SIG-M5 treated with dmso at 0.1 percent for 504 hours (cell line): ENCODE measurements at regions not wholly inside any gene's neighbourhood (a gene's known extent, or its start where the extent isn't known, plus 50 kb on each side); places are given as distances from the start of the nearest gene placed in this dataset.
A peak's percentile ranks its signal among the peaks of the same experiment; 100 is the strongest.
"Not testable (repeated sequence)": the region's sequence is repeated elsewhere in the genome, so short reads cannot be mapped to it uniquely, and the experiment has no call there.

ENCODE experiments used
- DNase-seq: peaks from one replicate; lab custom pipeline; 2025; ENCODE audit not compliant: unreplicated experiment; lab: John Stamatoyannopoulos, UW

GRCh38 chr1:181949500-181949899 is 112.0 kb downstream of the ZNF648 start:
- no peak for DNase-seq

- no peak for DNase-seq
These were observed 113.1 kb downstream of the ZNF648 start for GRCh38 chr1:181948372-181948771.

GRCh38 chr1:181947441-181947840 is 114.1 kb downstream of the ZNF648 start:
- peak; percentile 41 for DNase-seq

DNA sequence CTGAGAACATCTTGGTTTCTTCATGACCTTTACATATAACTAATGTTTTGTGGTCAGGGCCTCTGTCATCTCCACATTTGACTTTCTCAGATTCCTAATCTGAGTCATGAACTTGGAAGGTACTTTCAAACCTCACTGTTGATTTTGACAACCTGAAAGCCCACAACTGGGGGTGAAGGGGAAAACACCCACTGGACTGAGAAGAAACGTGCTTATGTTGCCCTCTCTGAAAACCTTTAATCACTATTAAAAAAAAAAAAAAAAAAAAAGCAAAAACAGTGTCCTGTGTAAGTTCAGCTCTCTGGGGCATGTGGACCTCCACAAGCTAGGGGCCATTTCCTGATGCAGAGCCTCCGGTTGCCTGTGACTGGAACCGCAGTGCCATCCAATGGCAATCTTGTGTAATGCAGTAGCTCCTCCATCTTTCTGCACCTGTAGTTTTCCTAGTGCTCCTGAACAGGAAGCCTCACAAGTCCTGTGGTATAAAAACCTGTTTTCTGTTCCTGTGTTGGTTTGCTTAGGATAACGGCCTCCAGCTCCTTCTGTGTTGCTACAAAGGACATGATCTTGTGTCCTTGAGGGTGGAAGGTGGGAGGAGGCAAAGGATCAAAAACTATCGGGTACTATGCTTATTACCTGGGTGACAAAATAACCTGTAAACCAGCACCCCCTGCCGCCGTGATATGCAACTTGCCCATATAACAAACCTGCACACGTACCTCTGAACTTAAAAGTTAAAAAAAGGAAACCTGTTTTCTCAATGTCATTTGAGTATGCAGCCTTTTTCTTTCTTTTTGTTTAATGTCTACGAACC is 124.5 kb downstream of the ZNF648 start:
- DNase-seq: peak; percentile 53

GRCh38 chr1:181936269-181936668 is 125.2 kb downstream of the ZNF648 start:
- no peak for DNase-seq

GRCh38 chr1:181931873-181932272 is 129.6 kb downstream of the ZNF648 start:
- DNase-seq: no peak

GRCh38 chr1:181930187-181930586 is 131.3 kb downstream of the ZNF648 start:
- no peak for DNase-seq

DNA sequence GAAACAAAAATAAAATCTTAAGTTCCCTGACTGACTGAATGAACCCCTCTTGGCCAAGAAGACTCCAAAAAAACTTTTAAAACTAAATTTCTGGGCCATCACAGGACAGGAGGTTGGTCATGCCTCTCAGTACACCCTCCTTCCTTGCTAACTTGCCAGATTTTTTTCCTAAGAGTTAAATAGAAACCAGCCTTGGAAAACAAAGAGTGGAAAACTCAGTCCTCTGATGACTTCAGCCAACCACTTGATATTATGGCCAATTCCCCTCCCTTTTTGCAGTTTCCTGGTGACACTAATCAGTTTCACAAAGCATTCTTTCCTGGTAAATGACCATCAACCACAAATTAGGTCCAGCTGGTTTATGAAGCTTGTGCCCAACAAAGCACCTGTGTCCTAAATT is 134.8 kb downstream of the ZNF648 start:
- no peak for DNase-seq

DNA sequence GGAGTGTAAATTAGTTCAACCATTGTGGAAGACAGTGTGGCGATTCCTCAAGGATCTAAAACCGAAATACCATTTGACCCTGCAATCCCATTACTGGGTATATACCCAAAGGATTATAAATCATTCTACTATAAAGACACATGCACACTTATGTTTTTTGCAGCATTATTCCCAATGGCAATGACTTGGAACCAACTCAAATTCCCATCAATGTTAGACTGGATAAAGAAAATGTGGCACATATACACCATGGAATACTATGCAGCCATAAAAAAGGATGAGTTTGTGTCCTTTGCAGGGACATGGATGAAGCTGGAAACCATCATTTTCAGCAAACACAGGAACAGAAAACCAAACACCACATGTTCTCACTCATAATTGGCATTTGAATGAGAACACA is 137.5 kb downstream of the ZNF648 start:
- not testable (repeated sequence) for DNase-seq

DNA sequence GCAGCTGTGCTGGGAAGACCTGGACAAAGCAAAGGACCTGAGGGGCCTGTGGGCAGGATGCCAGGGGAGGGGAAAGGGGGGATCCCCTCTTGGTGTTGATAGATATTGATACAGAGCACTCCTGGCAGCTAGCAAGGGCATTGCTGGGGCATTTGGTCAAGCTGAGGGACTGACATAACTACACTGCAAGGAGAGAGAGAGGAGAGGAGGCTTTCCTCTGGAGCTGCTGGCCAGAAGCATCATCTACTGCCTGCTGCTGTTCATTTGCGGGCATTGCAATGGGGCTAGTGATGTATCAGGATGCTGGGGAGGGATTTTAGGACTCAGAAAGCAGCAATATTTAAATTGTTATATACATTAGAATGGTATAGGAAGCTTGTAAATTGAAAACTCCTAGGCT is 142.0 kb downstream of the ZNF648 start:
- no peak for DNase-seq

GRCh38 chr1:181918880-181919525 is 142.5 kb downstream of the ZNF648 start:
- DNase-seq: no peak

GRCh38 chr1:181911715-181912114 is 149.8 kb downstream of the ZNF648 start:
- no peak for DNase-seq

- DNase-seq: peak; percentile 11
These were observed 150.6 kb downstream of the ZNF648 start for GRCh38 chr1:181910905-181911304.

- no peak for DNase-seq
These were observed 152.5 kb downstream of the ZNF648 start for GRCh38 chr1:181909010-181909409.

DNA sequence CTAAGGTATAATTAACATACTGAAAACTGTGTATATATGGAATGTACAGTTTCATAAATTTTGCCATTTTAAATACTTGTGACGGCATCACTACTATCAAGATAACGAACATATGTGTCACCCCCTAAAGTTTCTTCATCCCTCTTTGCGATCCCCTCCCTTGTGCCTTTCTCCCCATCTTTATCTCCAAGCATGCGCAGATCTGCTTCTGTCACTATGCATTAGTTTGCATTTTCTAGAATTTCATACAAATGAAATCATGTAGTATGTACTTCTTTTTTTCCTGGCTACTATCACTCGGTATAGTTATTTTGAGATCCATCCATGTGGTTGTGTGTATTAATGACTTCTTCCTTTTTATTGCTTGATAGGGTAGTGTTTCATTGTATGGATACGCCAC is 154.9 kb downstream of the ZNF648 start:
- DNase-seq: no peak

GRCh38 chr1:181905944-181906597 is 155.4 kb downstream of the ZNF648 start:
- no peak for DNase-seq

DNA sequence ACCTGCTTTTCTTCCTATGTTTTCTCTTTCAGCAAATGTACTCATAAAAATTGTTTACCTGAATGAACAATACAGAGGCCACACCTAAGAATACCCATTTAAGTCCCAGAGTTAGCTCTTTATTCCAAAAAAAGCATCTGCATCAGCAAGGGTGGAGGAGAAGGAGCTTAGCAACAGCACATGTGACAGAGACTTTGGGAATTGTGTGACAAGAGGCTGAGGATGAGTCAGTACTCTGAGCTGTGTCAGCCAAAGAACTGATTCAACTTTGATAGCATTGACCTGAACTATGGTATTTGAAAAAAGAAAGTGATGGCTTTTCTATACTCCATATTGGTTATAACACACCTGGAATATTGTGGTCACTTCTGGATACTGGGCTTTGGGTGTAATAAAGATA is 162.7 kb downstream of the ZNF648 start:
- DNase-seq: no peak

DNA sequence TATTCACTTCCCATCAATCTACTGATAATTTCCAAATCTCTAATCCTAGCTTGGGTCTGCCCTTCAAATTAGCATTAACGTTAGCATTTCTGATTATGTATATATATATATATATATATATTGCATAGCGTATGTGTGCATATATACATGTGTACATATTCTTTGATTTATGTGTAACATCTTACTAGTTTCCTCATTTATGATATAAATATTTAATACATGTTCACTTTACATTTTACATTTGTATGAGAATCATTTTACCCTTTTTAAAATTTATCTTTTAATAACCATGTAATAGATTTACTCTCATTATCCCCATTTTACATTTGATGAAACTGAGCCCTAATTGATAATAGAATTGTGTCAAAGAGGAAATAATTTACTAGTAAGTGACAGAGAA is 164.7 kb downstream of the ZNF648 start:
- DNase-seq: no peak

GRCh38 chr1:181894439-181894859 is 167.1 kb downstream of the ZNF648 start:
- DNase-seq: no peak

DNA sequence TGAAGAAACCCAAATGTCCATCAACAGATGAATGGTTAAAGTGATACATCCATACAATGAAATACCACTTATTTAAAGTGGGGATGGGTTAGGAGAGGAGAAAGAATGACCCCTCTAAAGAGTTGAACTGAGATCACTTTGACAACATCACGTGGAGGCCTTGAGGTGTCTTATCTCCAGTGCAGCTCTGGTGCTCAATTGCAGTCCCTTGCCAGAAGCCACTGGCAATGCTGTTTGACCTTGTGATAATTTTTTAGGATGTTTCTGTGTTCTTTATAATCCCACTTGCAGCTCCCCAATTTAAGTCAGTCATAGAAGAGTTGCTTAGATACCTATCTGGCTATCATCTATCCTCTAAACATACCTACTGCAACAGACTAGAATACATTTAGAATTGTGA is 167.6 kb downstream of the ZNF648 start:
- no peak for DNase-seq

- not testable (repeated sequence) for DNase-seq
These were observed 168.4 kb downstream of the ZNF648 start for GRCh38 chr1:181893150-181893549.

DNA sequence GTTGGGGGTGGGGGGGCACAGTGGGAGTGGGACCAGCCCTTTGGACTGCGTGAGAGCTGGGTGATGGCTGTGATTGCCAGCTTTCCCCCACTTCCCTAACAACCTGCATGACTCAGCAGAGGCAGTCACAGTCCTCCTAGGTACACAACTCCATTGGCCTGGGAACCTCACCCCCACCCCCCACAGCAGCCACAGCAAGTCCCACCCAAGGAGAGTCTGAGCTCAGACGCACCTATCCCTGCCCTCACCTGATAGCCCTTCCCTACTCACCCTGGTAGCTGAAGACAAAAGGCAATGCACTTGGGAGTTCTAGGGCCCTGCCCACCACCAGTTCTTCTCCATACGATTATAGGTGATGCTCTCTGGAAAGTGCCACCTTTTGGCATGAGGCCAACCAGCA is 188.9 kb downstream of the ZNF648 start:
- no peak for DNase-seq
